H1 (cell line): ENCODE measurements at regions not wholly inside any gene's neighbourhood (a gene's known extent, or its start where the extent isn't known, plus 50 kb on each side); places are given as distances from the start of the nearest gene placed in this dataset.

ENCODE experiments used
- BCL11A ChIP-seq, 2 experiments: IDR thresholded peaks; one replicate each; pipeline ENCODE4 v1.6.1; 2011; ENCODE audit warnings: low read depth in 2 of 2, low read length in 2 of 2, mild to moderate bottlenecking in 2 of 2
- CEBPB ChIP-seq: IDR thresholded peaks from 2 replicates; pipeline ENCODE4 v1.6.1; 2012; ENCODE audit warnings: low read depth, low read length
- EGR1 ChIP-seq: IDR thresholded peaks from 2 replicates; pipeline ENCODE4 v1.6.1; 2011; ENCODE audit warnings: low read depth, low read length, borderline replicate concordance
- EZH2 ChIP-seq: fragments of 200-600 bp; sonication (generic); IDR thresholded peaks from 2 replicates; pipeline ENCODE4 v1.7.1; 2012; ENCODE audit warnings: low read depth, mild to moderate bottlenecking, moderate library complexity, low read length, inconsistent platforms; ENCODE audit not compliant: severe bottlenecking
- MAFK ChIP-seq: IDR thresholded peaks from 2 replicates; pipeline ENCODE4 v1.6.1; 2012; ENCODE audit warnings: low read depth, mild to moderate bottlenecking, improper control_type of control experiment, low read length
- POLR2A ChIP-seq, 2 experiments: IDR thresholded peaks; 1 replicate in 1 of 2; 2 replicates in 1 of 2; pipeline ENCODE4 v1.6.1; 2011; ENCODE audit warnings: low read depth in 2 of 2, low read length in 2 of 2, mild to moderate bottlenecking in 2 of 2; ENCODE audit errors: control extremely low read depth in 1 of 2
- RFX5 ChIP-seq: IDR thresholded peaks from 2 replicates; pipeline ENCODE4 v1.6.1; 2011; ENCODE audit warnings: low read depth, low read length, improper control_type of control experiment, borderline replicate concordance
- TEAD4 ChIP-seq: IDR thresholded peaks from 2 replicates; pipeline ENCODE4 v1.6.1; 2012; ENCODE audit warnings: low read depth, low read length, inconsistent platforms, mixed read lengths
- YY1 ChIP-seq: IDR thresholded peaks from 2 replicates; pipeline ENCODE4 v1.6.1; 2011; ENCODE audit warnings: low read depth, mild to moderate bottlenecking, low read length
- TF ChIP-seq, protein P1 (sequence below), 3 experiments: IDR thresholded peaks; 1 replicate in 2 of 3; 2 replicates in 1 of 3; pipeline versions ENCODE4 v1.5.1 to v1.6.1; 2011; ENCODE audit warnings: low read length in 3 of 3, mild to moderate bottlenecking in 3 of 3, inconsistent platforms in 2 of 3, low read depth in 1 of 3, moderate library complexity in 1 of 3; ENCODE audit not compliant: insufficient read depth in 1 of 3; ENCODE audit errors: control extremely low read depth in 1 of 3

GRCh38 chr2:67215214-67216055, 181.7 kb upstream of the ETAA1 start:
- TF ChIP-seq, protein P1, sequence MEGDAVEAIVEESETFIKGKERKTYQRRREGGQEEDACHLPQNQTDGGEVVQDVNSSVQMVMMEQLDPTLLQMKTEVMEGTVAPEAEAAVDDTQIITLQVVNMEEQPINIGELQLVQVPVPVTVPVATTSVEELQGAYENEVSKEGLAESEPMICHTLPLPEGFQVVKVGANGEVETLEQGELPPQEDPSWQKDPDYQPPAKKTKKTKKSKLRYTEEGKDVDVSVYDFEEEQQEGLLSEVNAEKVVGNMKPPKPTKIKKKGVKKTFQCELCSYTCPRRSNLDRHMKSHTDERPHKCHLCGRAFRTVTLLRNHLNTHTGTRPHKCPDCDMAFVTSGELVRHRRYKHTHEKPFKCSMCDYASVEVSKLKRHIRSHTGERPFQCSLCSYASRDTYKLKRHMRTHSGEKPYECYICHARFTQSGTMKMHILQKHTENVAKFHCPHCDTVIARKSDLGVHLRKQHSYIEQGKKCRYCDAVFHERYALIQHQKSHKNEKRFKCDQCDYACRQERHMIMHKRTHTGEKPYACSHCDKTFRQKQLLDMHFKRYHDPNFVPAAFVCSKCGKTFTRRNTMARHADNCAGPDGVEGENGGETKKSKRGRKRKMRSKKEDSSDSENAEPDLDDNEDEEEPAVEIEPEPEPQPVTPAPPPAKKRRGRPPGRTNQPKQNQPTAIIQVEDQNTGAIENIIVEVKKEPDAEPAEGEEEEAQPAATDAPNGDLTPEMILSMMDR (IDR thresholded peaks at IDR 0.05; ENCODE audit: control extremely low read depth in 1 of 3, insufficient read depth in 1 of 3, low read depth in 1 of 3, low read length in 3 of 3), result peak; percentile 23 to 34 (median 30); a peak in 3 of 4 replicates
- TF ChIP-seq BCL11A (IDR thresholded peaks at IDR 0.05; ENCODE audit: low read depth in 2 of 2, low read length in 2 of 2) (no peak), CEBPB (no peak), POLR2A (IDR thresholded peaks at IDR 0.05; ENCODE audit: control extremely low read depth in 1 of 2, low read depth in 2 of 2, low read length in 2 of 2) (no peak), RFX5 (no peak), MAFK (peak; percentile 55; the same call in 1 of the 2 replicates), TEAD4 (0 out of 2 replicates have a peak, but pooled peaks have one; percentile 19), EGR1 (no peak), EZH2 (no peak), YY1 (0 out of 2 replicates have a peak, but pooled peaks have one; percentile 6)
